Fibroblast of pulmonary artery (primary cell): ENCODE measurements at regions not wholly inside any gene's neighbourhood (a gene's known extent, or its start where the extent isn't known, plus 50 kb on each side); places are given as distances from the start of the nearest gene placed in this dataset.
"Not testable (repeated sequence)": the region's sequence is repeated elsewhere in the genome, so short reads cannot be mapped to it uniquely, and the experiment has no call there.

Experiments
- DNase-seq: peaks from one replicate; pipeline ENCODE4 v3.0.0-alpha.2; 2010; ENCODE audit warnings: low read depth
- H3K4me3 ChIP-seq: replicated peaks from 2 replicates; pipeline ENCODE4 v1.5.1; 2011; ENCODE audit warnings: low read depth, mild to moderate bottlenecking, control low read depth, low read length, moderate library complexity
- CTCF ChIP-seq: IDR thresholded peaks from 2 replicates; pipeline ENCODE4 v1.5.1; 2011; ENCODE audit warnings: mild to moderate bottlenecking, control low read depth, low read length, inconsistent platforms; ENCODE audit errors: missing control alignments

GRCh38 chr9:7439355-7439995 lies 360.1 kb downstream of the DMAC1 start:
- TF ChIP-seq CTCF: no peak
- H3K4me3 ChIP-seq: no peak overlapping the region
- DNase-seq: peak; percentile 3

GRCh38 chr9:7436754-7437153 lies 362.8 kb downstream of the DMAC1 start:
- H3K4me3 ChIP-seq: no peak overlapping the region
- TF ChIP-seq CTCF: no peak
- no peak for DNase-seq

GRCh38 chr9:7433508-7434292 lies 365.9 kb downstream of the DMAC1 start:
- H3K4me3 ChIP-seq: no peak overlapping the region
- no peak for TF ChIP-seq CTCF
- no peak for DNase-seq

- no peak for DNase-seq
- TF ChIP-seq CTCF: no peak
- no peak overlapping the region for H3K4me3 ChIP-seq
Observed at GRCh38 chr9:7432989-7433388, 366.6 kb downstream of the DMAC1 start.

- not testable (repeated sequence) for DNase-seq
Observed at GRCh38 chr9:7417397-7417796, 382.2 kb downstream of the DMAC1 start.

GRCh38 chr9:7415836-7416235 lies 383.7 kb downstream of the DMAC1 start:
- DNase-seq: no peak
- TF ChIP-seq CTCF: no peak

More at GRCh38 chr9:7417397-7417796, 382.2 kb downstream of the DMAC1 start:
- not testable (repeated sequence) for H3K4me3 ChIP-seq

GRCh38 chr9:7408845-7409244 lies 390.7 kb downstream of the DMAC1 start:
- TF ChIP-seq CTCF: no peak
- H3K4me3 ChIP-seq: no peak overlapping the region
- DNase-seq: no peak

More at GRCh38 chr9:7415836-7416235, 383.7 kb downstream of the DMAC1 start:
- no peak overlapping the region for H3K4me3 ChIP-seq
